Renal cortical epithelial cell (primary cell): ENCODE measurements at regions not wholly inside any gene's neighbourhood (a gene's known extent, or its start where the extent isn't known, plus 50 kb on each side); places are given as distances from the start of the nearest gene placed in this dataset.
"Not testable (repeated sequence)": the region's sequence is repeated elsewhere in the genome, so short reads cannot be mapped to it uniquely, and the experiment has no call there.

ENCODE experiments used
- DNase-seq: peaks from one replicate; pipeline ENCODE4 v3.0.0-alpha.2; 2011; ENCODE audit warnings: low read depth

GRCh38 chr9:89929673-89930480 lies 325.1 kb downstream of the GADD45G start:
- no peak for DNase-seq

GRCh38 chr9:89933578-89933977 lies 328.8 kb downstream of the GADD45G start:
- no peak for DNase-seq

GRCh38 chr9:89935115-89935514 lies 330.3 kb downstream of the GADD45G start:
- DNase-seq: no peak

- DNase-seq: no peak
These were observed 331.0 kb downstream of the GADD45G start for GRCh38 chr9:89935801-89936200.

GRCh38 chr9:89937051-89937450 lies 332.2 kb downstream of the GADD45G start:
- no peak for DNase-seq

- DNase-seq: no peak
These were observed 334.4 kb downstream of the GADD45G start for GRCh38 chr9:89939181-89939580.

GRCh38 chr9:89939626-89940292 lies 334.9 kb downstream of the GADD45G start:
- DNase-seq: no peak

- DNase-seq: peak; percentile 20
These were observed 335.8 kb downstream of the GADD45G start for GRCh38 chr9:89940625-89941024.

- peak; percentile 11 for DNase-seq
These were observed 337.1 kb downstream of the GADD45G start for GRCh38 chr9:89941875-89942274.

- no peak for DNase-seq
These were observed 337.8 kb downstream of the GADD45G start for GRCh38 chr9:89942643-89943042.

GRCh38 chr9:89943309-89943708 lies 338.5 kb downstream of the GADD45G start:
- DNase-seq: no peak

- no peak for DNase-seq
These were observed 338.9 kb downstream of the GADD45G start for GRCh38 chr9:89943728-89944127.

- no peak for DNase-seq
These were observed 340.3 kb downstream of the GADD45G start for GRCh38 chr9:89945133-89945532.

- no peak for DNase-seq
These were observed 341.9 kb downstream of the GADD45G start for GRCh38 chr9:89946741-89947140.

GRCh38 chr9:89949111-89949510 lies 344.3 kb downstream of the GADD45G start:
- DNase-seq: peak; percentile 3

- DNase-seq: no peak
These were observed 346.9 kb downstream of the GADD45G start for GRCh38 chr9:89951675-89952074.

GRCh38 chr9:89952401-89952800 lies 347.6 kb downstream of the GADD45G start:
- no peak for DNase-seq

- DNase-seq: not testable (repeated sequence)
These were observed 348.5 kb downstream of the GADD45G start for GRCh38 chr9:89953263-89953662.

- DNase-seq: no peak
These were observed 349.2 kb downstream of the GADD45G start for GRCh38 chr9:89953824-89954615.

- no peak for DNase-seq
These were observed 350.3 kb downstream of the GADD45G start for GRCh38 chr9:89955144-89955543.

- no peak for DNase-seq
These were observed 350.8 kb downstream of the GADD45G start for GRCh38 chr9:89955626-89956025.

- no peak for DNase-seq
These were observed 351.5 kb downstream of the GADD45G start for GRCh38 chr9:89956331-89956730.

GRCh38 chr9:89956907-89957306 lies 352.1 kb downstream of the GADD45G start:
- DNase-seq: no peak
